H1 (cell line): ENCODE measurements at regions not wholly inside any gene's neighbourhood (a gene's known extent, or its start where the extent isn't known, plus 50 kb on each side); places are given as distances from the start of the nearest gene placed in this dataset.
"Not testable (repeated sequence)": the region's sequence is repeated elsewhere in the genome, so short reads cannot be mapped to it uniquely, and the experiment has no call there.

Experiments used
- CTCF ChIA-PET: fragments of 300-600 bp; sonication (Branson Sonifier 250); formaldehyde crosslinking; loops from one replicate; lab custom pipeline; 2021; ENCODE audit not compliant: partially characterized antibody; lab: Charles Lee
- POLR2A ChIA-PET: fragments of 300-600 bp; sonication (Branson Sonifier 250); formaldehyde crosslinking; loops from one replicate; lab custom pipeline; 2021; ENCODE audit warnings: inconsistent platforms; ENCODE audit not compliant: partially characterized antibody; lab: Charles Lee
- DNase-seq, 2 experiments: peaks; one replicate each; pipeline versions ENCODE4 v3.0.0 to v3.0.0-alpha.2; 2010 to 2022; ENCODE audit warnings: low spot score in 2 of 2, low read depth in 1 of 2, mixed read lengths in 1 of 2
- FAIRE-seq: peaks from 2 replicates; lab custom pipeline; 2011; peaks lifted over from hg19 to GRCh38; lab: Jason Lieb, UNC
- H2AFZ ChIP-seq: 2 replicates; pipeline ENCODE4 v1.8.1; 2012; ENCODE audit warnings: low read length, inconsistent platforms
- H2AK5ac ChIP-seq: 2 replicates; pipeline ENCODE4 v1.6.1; 2013; ENCODE audit warnings: low read depth, low read length
- H2BK120ac ChIP-seq: replicated peaks from 2 replicates; pipeline ENCODE3; 2013; ENCODE audit warnings: low read depth, low read length, inconsistent platforms
- H2BK12ac ChIP-seq: 2 replicates; pipeline ENCODE4 v1.6.1; 2013; ENCODE audit warnings: low read depth, low read length
- H2BK15ac ChIP-seq: 2 replicates; pipeline ENCODE4 v1.6.1; 2013; ENCODE audit warnings: low read length
- H2BK20ac ChIP-seq: 2 replicates; pipeline ENCODE4 v1.6.1; 2013; ENCODE audit warnings: low read length
- H2BK5ac ChIP-seq: 2 replicates; pipeline ENCODE4 v1.6.1; 2013; ENCODE audit warnings: low read depth, low read length
- H3K14ac ChIP-seq: 2 replicates; pipeline ENCODE4 v1.6.1; 2013; ENCODE audit warnings: inconsistent platforms; ENCODE audit not compliant: insufficient read length
- H3K18ac ChIP-seq: 2 replicates; pipeline ENCODE4 v1.6.1; 2013; ENCODE audit warnings: low read length; ENCODE audit errors: extremely low read depth
- H3K23ac ChIP-seq: 2 replicates; pipeline ENCODE4 v1.6.1; 2013; ENCODE audit warnings: inconsistent platforms; ENCODE audit not compliant: insufficient read length
- H3K23me2 ChIP-seq: 2 replicates; pipeline ENCODE4 v1.6.1; 2013; ENCODE audit warnings: low read depth, low read length
- H3K27ac ChIP-seq: 2 replicates; pipeline ENCODE4 v1.6.1; 2011; ENCODE audit warnings: low read depth, low read length, inconsistent platforms
- H3K27me3 ChIP-seq, 4 experiments: replicated peaks in 1 of 4; 1 replicate in 1 of 4; 2 replicates in 3 of 4; pipeline versions ENCODE4 v1.6.1 to v1.8.1; 2011 to 2013; ENCODE audit warnings: low read length in 3 of 4, mild to moderate bottlenecking in 3 of 4, inconsistent platforms in 2 of 4, mixed read lengths in 2 of 4, moderate library complexity in 1 of 4; ENCODE audit not compliant: control insufficient read depth in 3 of 4, insufficient read depth in 3 of 4; ENCODE audit errors: extremely low read depth in 1 of 4
- H3K36me3 ChIP-seq, 4 experiments: 2 replicates each; pipeline versions ENCODE4 v1.6.1 to v1.8.1; 2011 to 2013; ENCODE audit warnings: mild to moderate bottlenecking in 4 of 4, low read length in 3 of 4, moderate library complexity in 2 of 4, control low read depth in 1 of 4, inconsistent platforms in 1 of 4; ENCODE audit not compliant: insufficient read depth in 4 of 4, control insufficient read depth in 2 of 4
- H3K4ac ChIP-seq: replicated peaks from 2 replicates; pipeline ENCODE3; 2013; ENCODE audit warnings: low read length, low read depth, mixed read lengths, inconsistent platforms; ENCODE audit not compliant: insufficient read length
- H3K4me1 ChIP-seq, 4 experiments: replicated peaks in 1 of 4; 1 replicate in 1 of 4; 2 replicates in 3 of 4; pipeline versions ENCODE4 v1.6.1 to v1.8.1; 2011 to 2013; ENCODE audit warnings: low read length in 3 of 4, inconsistent platforms in 2 of 4, mixed read lengths in 1 of 4; ENCODE audit not compliant: insufficient read depth in 4 of 4, control insufficient read depth in 3 of 4
- H3K4me2 ChIP-seq, 2 experiments: 2 replicates each; pipeline versions ENCODE4 v1.6.1 to v1.8.1; 2011 to 2013; ENCODE audit warnings: low read depth in 2 of 2, low read length in 2 of 2, control low read depth in 1 of 2, inconsistent platforms in 1 of 2, mild to moderate bottlenecking in 1 of 2; ENCODE audit not compliant: insufficient read depth in 1 of 2
- H3K4me3 ChIP-seq, 4 experiments: fragments of 200-600, 300-600 bp in 1 of 4; sonication (generic), shearing (Covaris generic), sonication (Bioruptor Twin) in 1 of 4; 2 replicates each; pipeline versions ENCODE4 v1.5.1 to v1.8.1; 2011 to 2016; ENCODE audit warnings: low read length in 4 of 4, low read depth in 3 of 4, control low read depth in 2 of 4, inconsistent platforms in 2 of 4, mild to moderate bottlenecking in 2 of 4, mixed read lengths in 1 of 4, moderate library complexity in 1 of 4; ENCODE audit not compliant: insufficient read depth in 2 of 4; ENCODE audit errors: extremely low read depth in 1 of 4
- H3K56ac ChIP-seq: replicated peaks from 2 replicates; pipeline ENCODE3; 2013; ENCODE audit warnings: low read depth, mild to moderate bottlenecking, mixed read lengths, low read length, inconsistent platforms; ENCODE audit not compliant: insufficient read length
- H3K79me1 ChIP-seq: 2 replicates; pipeline ENCODE4 v1.6.1; 2013; ENCODE audit warnings: low read depth, low read length, control low read depth
- H3K79me2 ChIP-seq, 2 experiments: 2 replicates each; pipeline versions ENCODE4 v1.6.1 to v1.8.1; 2012 to 2013; ENCODE audit warnings: low read length in 2 of 2, mild to moderate bottlenecking in 2 of 2, inconsistent platforms in 1 of 2; ENCODE audit not compliant: insufficient read depth in 2 of 2, control insufficient read depth in 1 of 2
- H3K9ac ChIP-seq, 4 experiments: replicated peaks in 1 of 4; 1 replicate in 1 of 4; 2 replicates in 3 of 4; pipeline versions ENCODE4 v1.6.1 to v1.8.1; 2011 to 2013; ENCODE audit warnings: low read depth in 3 of 4, low read length in 3 of 4, control low read depth in 2 of 4, mild to moderate bottlenecking in 2 of 4, moderate library complexity in 2 of 4, inconsistent platforms in 1 of 4; ENCODE audit errors: extremely low read depth in 1 of 4
- H3K9me3 ChIP-seq, 2 experiments: 2 replicates each; pipeline versions ENCODE4 v1.6.1 to v1.8.1; 2012 to 2013; ENCODE audit warnings: mild to moderate bottlenecking in 2 of 2, moderate library complexity in 2 of 2, control low read depth in 1 of 2, inconsistent platforms in 1 of 2, low read depth in 1 of 2, low read length in 1 of 2, mixed read lengths in 1 of 2; ENCODE audit not compliant: insufficient read depth in 2 of 2
- H4K20me1 ChIP-seq, 2 experiments: replicated peaks in 1 of 2; 2 replicates each; pipeline versions ENCODE3 to v1.8.1; 2011 to 2013; ENCODE audit warnings: inconsistent platforms in 2 of 2, low read length in 2 of 2, mild to moderate bottlenecking in 1 of 2; ENCODE audit not compliant: insufficient read depth in 2 of 2, control insufficient read depth in 1 of 2
- H4K5ac ChIP-seq: 2 replicates; pipeline ENCODE4 v1.6.1; 2013; ENCODE audit warnings: low read length, low read depth, mixed read lengths, inconsistent platforms; ENCODE audit not compliant: insufficient read length
- H4K8ac ChIP-seq: 2 replicates; pipeline ENCODE4 v1.8.0; 2013; ENCODE audit warnings: mild to moderate bottlenecking, moderate library complexity, low read length, inconsistent platforms; ENCODE audit not compliant: insufficient read depth; ENCODE audit errors: extremely low read depth
- H4K91ac ChIP-seq: replicated peaks from 2 replicates; pipeline ENCODE3; 2013; ENCODE audit warnings: low read length, mixed read lengths, inconsistent platforms; ENCODE audit not compliant: insufficient read length
- RAD21 ChIP-seq, 2 experiments: IDR thresholded peaks in 1 of 2; conservative IDR thresholded peaks in 1 of 2; 2 replicates each; pipeline ENCODE4 v1.6.1; 2011; ENCODE audit warnings: low read depth in 2 of 2, low read length in 2 of 2, improper control_type of control experiment in 1 of 2, inconsistent platforms in 1 of 2, mild to moderate bottlenecking in 1 of 2, moderate library complexity in 1 of 2
- WGBS, 2 experiments: shearing (Covaris generic) in 1 of 2; methylation state at CpG; one replicate each; pipeline versions ENCODE4 v1.1.6 to v1.1.7; 2013 to 2015; ENCODE audit warnings: low lambda C conversion rate in 2 of 2, mixed read lengths in 2 of 2, inconsistent platforms in 1 of 2, low coverage in 1 of 2, missing lambda C conversion rate in 1 of 2; ENCODE audit not compliant: insufficient replicate concordance in 2 of 2, insufficient coverage in 1 of 2, insufficient read length in 1 of 2; ENCODE audit errors: extremely low coverage in 1 of 2, missing lambda C conversion rate in 1 of 2; 5-methylcytosine and 5-hydroxymethylcytosine counted together
- TF ChIP-seq, protein P1 (sequence below), 3 experiments: IDR thresholded peaks; 1 replicate in 2 of 3; 2 replicates in 1 of 3; pipeline versions ENCODE4 v1.5.1 to v1.6.1; 2011; ENCODE audit warnings: low read length in 3 of 3, mild to moderate bottlenecking in 3 of 3, inconsistent platforms in 2 of 3, low read depth in 1 of 3, moderate library complexity in 1 of 3; ENCODE audit not compliant: insufficient read depth in 1 of 3; ENCODE audit errors: control extremely low read depth in 1 of 3

DNA sequence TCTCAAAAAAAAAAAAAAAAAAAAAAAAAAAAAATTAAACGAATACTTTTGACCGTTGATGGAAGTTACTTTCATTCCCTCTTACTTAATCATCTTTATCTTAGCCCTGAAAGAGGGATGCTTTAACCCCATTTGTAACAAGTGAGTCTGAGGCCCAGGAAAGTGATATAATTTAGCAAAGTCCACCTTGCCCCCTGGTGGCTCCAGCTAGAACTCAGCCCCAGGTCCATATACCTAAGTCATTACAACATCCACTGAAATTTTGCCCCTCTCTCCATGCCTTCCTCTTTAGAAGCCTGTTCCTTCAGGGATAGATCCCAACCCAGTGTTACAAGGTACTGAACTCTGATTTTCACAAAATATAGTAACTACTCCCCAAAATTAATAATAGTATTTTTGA lies 116.3 kb upstream of the KRTAP5-11 start:
- H3K4ac ChIP-seq, H2BK120ac ChIP-seq, H2BK15ac ChIP-seq, H3K79me1 ChIP-seq, H3K4me3 ChIP-seq, H3K56ac ChIP-seq, H2BK5ac ChIP-seq, H3K79me2 ChIP-seq, H3K23me2 ChIP-seq, H2BK12ac ChIP-seq, H4K5ac ChIP-seq, FAIRE-seq, H3K36me3 ChIP-seq, POLR2A ChIA-PET, H3K18ac ChIP-seq, H3K14ac ChIP-seq, H4K20me1 ChIP-seq, H4K8ac ChIP-seq, H3K27ac ChIP-seq, H3K23ac ChIP-seq, H3K27me3 ChIP-seq, H3K4me1 ChIP-seq, H2AFZ ChIP-seq, H4K91ac ChIP-seq, H3K9ac ChIP-seq, H3K9me3 ChIP-seq, H2BK20ac ChIP-seq, H3K4me2 ChIP-seq, H2AK5ac ChIP-seq: not testable (repeated sequence)
- TF ChIP-seq RAD21 (IDR thresholded peaks at IDR 0.05 in 1 of 2, conservative IDR thresholded peaks at IDR 0.05 in 1 of 2; ENCODE audit: low read depth in 2 of 2, low read length in 2 of 2): peak; percentile 35 to 36
- TF ChIP-seq, protein P1, sequence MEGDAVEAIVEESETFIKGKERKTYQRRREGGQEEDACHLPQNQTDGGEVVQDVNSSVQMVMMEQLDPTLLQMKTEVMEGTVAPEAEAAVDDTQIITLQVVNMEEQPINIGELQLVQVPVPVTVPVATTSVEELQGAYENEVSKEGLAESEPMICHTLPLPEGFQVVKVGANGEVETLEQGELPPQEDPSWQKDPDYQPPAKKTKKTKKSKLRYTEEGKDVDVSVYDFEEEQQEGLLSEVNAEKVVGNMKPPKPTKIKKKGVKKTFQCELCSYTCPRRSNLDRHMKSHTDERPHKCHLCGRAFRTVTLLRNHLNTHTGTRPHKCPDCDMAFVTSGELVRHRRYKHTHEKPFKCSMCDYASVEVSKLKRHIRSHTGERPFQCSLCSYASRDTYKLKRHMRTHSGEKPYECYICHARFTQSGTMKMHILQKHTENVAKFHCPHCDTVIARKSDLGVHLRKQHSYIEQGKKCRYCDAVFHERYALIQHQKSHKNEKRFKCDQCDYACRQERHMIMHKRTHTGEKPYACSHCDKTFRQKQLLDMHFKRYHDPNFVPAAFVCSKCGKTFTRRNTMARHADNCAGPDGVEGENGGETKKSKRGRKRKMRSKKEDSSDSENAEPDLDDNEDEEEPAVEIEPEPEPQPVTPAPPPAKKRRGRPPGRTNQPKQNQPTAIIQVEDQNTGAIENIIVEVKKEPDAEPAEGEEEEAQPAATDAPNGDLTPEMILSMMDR (IDR thresholded peaks at IDR 0.05; ENCODE audit: control extremely low read depth in 1 of 3, insufficient read depth in 1 of 3, low read depth in 1 of 3, low read length in 3 of 3): peak in 2 of 3 experiments; percentile 31 to 35; a peak in 3 of 4 replicates
- DNase-seq: peak in 1 of 2 experiments; percentile 9
- WGBS, 2 experiments: no CpG with 5 or more reads among the region's 2 CpGs
- CTCF ChIA-PET: interaction anchor here (0.7 kb wide), 1 partner anchor 80 kb away, joined by 4 read pairs; no protein-coding TSS in a partner anchor
